ENCODE measurements at regions not wholly inside any gene's neighbourhood (a gene's known extent, or its start where the extent isn't known, plus 50 kb on each side); places are given as distances from the start of the nearest gene placed in this dataset.

DNA sequence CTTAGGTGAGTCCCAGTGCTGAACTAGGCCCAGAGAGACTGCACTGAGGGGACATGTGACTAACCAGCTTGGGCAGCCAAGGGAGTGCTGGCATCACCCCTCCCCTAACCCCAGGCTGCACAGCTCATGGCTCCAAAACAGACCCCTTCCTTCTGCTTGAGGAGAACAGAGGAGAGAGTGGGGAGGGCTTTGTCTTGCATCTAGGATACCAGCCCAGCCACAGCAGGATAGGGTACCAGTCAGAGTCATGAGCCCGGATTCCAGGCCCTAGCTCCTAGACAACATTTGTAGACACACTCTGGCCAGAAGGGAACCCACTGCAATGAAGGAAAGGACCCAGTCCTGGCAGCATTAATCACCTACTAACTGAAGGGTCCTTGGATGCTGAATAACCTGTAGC is 49.9 kb upstream of the PLSCR4 start:
- TF ChIP-seq EZH2 (IDR thresholded peaks at IDR 0.05) (no peak), POLR2AphosphoS5 (IDR thresholded peaks at IDR 0.05; ENCODE audit: borderline replicate concordance, low read depth, low read length) (no peak), FOXP2 (optimal IDR thresholded peaks at IDR 0.05; ENCODE audit: control extremely low read depth, extremely low read length, insufficient read depth) (no peak)
